Testis (tissue), 2 donors: ENCODE measurements at regions not wholly inside any gene's neighbourhood (a gene's known extent, or its start where the extent isn't known, plus 50 kb on each side); places are given as distances from the start of the nearest gene placed in this dataset.

ENCODE experiments used
- CTCF ChIP-seq, 3 experiments: fragments of 450-650 bp in 2 of 3; fragments of 200-600 bp in 1 of 3; sonication (generic) in 1 of 3; IDR thresholded peaks; one replicate each; pipeline ENCODE4 v1.5.1; 2016 to 2019; ENCODE audit warnings: antibody characterized with exemption in 3 of 3, mild to moderate bottlenecking in 2 of 3, moderate library complexity in 1 of 3
- POLR2A ChIP-seq: fragments of 450-650 bp; IDR thresholded peaks from one replicate; pipeline ENCODE4 v1.6.1; 2017; ENCODE audit warnings: antibody characterized with exemption, mild to moderate bottlenecking, moderate library complexity

- TF ChIP-seq CTCF (IDR thresholded peaks at IDR 0.05) (no peak), POLR2A (no peak)
Observed at GRCh38 chr10:10482613-10483012, 535.1 kb upstream of the CELF2 start.
